HG02943 (cell line): ENCODE measurements at regions not wholly inside any gene's neighbourhood (a gene's known extent, or its start where the extent isn't known, plus 50 kb on each side); places are given as distances from the start of the nearest gene placed in this dataset.

ENCODE experiments used
- ATAC-seq: cut with Tn5 transposase; IDR thresholded peaks from one replicate; pipeline ENCODE4 v1.9.1; 2021; ENCODE audit warnings: mild to moderate bottlenecking, low read depth, moderate library complexity; ENCODE audit not compliant: unreplicated experiment

DNA sequence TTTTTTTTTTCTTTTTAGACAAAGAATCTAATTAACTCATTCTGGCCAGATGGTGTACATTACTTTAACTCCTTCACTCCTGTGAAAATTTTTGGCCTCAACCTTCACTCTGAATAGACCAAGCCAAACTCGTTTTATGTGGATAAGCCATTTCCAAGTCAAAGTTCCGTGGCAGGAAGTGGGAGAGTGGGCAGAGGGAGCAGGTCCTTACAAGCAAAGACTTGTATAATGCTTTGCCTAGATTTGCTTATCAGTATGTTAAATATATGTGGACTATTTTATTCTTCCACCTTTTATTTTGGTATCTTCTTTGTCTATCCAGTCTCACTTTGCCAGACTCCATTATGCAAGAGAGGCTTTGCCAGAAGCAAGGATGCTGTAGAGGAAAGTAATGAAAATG lies 178.1 kb upstream of the TNP1 start:
- no peak for ATAC-seq

DNA sequence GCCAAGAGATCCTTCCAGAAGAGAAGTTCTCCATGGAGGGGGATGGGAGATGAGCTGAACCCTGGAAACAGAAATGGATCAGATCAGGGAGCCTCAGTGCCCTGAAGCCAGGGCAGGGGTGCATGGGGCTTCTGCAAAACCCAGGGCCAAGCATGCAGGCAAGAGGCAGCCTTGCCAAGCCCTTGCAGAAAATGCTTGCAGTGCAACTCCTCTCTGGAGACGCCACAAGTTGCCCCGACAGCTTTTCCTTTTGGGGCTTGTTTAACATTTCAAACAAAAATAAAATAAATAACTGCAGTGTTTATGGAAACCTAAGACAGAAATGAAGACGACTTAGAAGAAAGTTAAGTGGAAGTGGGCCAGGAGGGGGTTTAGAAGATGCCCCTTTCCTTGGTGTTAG lies 177.5 kb upstream of the TNP1 start:
- ATAC-seq: no peak

DNA sequence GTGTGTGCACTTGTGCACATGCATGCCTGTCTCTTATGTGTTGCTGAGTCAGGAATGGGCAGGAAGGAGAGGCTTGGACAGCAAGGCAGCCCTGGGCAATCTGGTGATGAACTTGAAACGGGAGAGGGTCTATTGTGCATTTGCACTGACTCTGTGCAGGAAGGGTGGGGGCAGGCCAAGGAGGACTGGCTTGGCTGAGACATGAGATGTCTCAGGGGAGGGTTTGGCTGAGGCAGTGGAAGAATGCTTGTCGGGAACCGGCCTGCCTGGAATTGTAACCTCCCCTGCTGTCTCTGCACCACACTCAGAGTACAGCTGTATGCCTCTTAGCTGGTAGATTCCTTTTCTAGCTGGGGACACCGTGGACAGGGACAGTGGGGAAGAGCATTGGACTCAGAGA lies 176.1 kb upstream of the TNP1 start:
- no peak for ATAC-seq

DNA sequence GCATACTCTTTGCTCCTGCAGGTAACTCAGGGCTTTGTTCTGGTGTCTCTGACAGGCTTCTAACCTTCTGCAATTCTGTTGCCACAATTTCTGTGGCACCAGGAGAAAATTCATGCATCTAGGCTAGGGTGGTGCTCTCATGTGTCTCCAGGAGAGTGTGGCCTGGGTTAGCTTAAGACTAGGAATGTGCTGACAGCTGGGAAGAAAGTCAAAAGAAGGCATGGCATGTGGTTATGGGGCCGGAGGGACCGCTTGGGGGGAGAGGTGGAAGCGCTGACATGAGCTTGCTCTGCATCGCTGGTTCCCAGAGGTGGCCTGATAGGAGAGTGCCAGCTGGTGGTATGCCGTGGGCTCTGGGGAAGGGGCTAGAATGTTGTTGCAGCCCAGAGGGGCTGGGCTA lies 173.3 kb upstream of the TNP1 start:
- ATAC-seq: no peak

DNA sequence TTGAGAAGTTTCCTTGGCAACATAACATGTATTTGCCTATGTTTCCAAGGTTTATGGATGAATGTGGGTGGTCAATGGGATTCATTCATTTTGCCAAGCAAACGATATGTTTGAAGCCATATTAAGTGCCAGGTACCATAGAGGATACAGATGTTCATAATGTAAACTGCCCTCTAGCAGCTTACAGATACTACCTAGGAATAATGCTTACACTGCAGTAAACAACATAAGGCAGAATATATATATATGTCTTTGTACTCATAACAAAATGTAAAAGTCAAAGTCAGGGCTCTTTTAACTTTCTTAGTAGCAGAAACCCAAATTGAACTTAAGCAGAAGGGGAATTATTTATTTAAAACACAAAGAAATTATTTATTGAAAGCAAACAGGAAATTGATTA lies 171.6 kb upstream of the TNP1 start:
- no peak for ATAC-seq

DNA sequence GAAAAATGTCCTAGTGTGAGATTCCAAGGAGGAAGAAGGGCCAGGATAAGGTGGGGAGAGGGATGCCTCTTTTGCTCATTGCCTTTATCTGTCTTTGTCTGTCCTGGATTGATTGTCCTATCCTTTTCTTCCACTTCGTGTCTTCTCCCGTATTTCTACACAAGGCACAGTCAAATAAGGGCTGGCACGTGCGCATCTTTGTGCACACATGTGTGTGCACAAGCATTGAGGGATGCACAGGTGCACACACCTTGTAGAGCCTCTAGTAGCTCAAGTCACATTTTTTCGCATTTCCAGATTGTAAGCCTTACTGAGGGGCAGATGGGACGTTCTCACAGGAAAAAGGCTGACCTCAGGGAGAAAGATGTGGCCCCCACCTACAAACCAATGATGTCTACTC lies 170.2 kb upstream of the TNP1 start:
- no peak for ATAC-seq

DNA sequence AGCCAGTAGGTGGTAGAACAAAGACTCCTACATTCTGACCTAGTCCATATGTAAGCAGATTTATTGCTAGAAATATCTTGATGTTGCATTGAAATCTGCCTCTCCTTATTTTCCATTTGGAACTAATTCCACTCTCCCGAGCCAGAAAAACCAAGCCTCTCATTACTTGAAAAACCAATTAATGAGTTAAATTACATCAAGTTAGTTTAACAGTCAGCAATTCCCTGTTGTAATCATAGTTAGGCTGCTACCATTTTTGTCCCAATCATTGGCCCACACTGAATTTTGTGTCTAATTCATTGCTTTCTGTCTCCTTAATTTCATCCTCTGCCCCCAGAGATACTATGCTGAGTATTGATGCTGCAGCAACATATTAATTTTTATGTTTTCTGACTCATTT lies 168.3 kb upstream of the TNP1 start:
- ATAC-seq: no peak

DNA sequence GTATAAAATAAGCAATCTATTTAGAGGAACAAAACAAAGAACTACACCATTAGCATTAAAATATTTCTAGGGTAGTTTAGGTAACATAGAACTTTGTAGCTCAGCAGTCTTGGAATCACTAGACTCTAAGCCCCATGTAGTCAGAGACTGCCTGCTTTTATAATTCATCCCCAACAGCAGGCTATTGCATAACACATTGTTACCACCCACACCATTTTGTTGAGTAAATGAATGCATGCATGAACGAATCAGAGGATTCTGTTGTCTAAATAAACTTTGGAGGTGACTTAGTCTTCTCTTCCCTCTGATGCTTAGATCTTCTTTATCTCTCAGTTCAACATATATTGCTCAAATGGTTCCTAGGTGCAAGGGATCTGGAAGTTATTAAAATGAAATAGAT lies 167.6 kb upstream of the TNP1 start:
- ATAC-seq: no peak

DNA sequence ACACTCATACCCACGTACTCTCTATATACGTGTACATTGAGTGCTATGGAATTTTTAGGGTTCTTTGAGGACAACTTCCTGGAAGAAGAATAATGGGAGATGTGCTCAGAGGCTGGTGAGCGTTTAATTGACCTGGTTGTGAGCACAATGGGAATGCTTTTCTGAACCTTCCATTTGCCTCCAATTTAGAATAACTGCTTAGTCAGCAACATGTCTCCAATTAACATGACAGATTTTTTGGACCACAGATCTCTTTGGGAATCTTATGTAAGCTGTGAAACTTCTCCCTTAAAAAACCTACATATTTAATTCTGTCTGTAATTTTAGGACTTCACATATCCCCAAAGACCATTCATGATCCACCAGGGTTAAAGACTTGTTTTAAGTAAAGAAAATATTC lies 166.7 kb upstream of the TNP1 start:
- ATAC-seq: no peak

DNA sequence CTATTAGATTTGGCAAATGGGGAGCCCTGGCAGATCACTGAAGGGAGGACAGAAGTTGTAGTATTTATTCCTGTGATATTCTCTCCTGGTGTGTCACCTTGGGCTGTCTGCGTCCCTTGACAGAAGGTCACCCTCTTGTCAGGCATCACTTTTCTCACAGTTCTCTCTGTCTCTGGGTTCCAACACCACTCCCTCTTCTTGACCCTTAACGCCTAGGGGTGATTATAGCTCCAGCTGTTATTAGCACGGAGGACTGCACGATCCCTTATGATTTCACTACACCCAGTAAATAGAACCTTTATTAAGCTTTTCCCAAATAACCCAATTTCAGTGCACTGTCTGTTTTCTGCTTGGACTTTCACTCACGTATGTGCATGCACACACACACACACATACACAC lies 166.3 kb upstream of the TNP1 start:
- ATAC-seq: no peak

DNA sequence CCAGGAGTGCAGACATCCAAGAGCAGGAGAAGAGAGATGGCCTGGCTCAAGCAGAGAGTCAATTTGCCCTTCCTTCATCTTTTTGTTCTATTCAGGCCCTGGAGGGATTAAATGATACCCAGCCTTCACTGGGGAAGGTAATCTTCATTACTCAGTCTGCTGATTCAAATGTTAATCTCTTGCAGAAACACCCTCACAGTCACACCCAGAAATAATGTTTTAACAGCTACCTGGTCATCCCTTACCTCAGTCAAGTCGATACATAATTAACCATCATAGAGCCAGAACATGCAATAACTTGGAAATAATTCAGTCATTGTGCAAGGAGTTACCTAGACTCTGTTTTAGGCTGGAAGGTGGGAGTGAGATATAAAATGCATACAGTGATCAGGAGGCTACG lies 163.7 kb upstream of the TNP1 start:
- ATAC-seq: no peak

DNA sequence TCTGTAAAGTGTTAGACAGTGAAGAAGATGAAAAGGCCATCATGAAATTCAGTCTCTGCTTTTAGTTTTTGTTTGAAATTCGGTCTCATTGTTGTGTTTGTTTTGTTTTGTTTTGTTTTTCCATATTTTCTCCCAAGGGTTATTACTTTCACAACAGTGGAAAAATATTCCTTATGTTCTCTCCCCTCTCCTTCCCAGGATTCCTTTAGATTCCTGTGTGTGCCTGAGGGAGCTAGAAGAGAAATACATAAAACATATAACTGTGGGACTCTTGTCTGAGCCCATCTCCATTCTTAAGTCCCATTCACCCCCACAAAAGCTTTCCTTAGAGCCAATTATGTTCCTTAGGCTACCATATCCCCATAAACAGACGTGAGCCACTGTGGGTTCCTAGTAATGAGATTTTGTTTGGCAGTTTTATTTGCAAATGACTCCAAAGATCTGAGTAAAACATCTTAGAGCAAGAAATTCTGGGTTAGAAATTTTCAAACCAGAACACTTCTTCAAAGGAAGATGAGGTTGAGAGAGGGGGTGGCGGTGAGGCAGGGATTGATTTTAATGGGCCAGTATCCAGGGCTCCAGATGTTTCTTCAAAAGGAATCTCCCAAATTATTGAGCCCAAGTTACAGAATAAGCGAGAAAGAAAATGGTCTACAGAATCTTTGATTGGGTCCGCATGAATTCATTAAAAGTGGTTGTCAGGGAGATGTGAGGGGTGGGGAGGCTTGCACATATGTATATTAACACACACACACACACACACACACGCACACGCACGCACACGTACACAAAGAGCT lies 157.8 kb upstream of the TNP1 start:
- no peak for ATAC-seq

DNA sequence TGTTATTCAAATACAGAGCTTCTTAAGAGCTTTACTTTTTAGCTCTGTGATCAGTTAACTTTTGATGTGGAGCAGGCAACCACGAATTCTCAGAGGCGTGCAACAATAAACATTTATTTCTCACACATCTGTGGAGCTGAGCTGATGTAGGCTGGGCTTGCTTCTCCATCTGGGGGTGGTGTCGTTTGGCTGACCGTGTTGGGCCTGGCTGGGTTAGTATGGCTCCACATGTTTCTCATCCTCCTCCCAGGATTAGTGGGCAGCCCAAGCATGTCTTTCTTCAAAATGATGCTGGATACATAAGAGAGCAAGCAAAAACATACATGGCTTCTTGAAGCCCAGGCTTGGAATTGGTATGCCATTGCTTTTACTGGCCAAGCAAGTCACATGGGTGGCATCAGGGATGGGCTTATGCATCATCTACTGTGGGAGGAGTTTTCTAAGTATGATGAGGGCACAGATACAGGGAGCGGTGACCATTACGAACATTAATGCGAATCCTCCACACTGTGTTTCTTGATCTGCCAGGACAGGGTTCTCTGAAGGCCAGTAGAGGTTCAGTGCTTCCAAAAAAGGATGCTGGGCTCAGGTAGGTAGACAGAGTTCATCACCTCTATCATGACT lies 157.0 kb upstream of the TNP1 start:
- no peak for ATAC-seq

DNA sequence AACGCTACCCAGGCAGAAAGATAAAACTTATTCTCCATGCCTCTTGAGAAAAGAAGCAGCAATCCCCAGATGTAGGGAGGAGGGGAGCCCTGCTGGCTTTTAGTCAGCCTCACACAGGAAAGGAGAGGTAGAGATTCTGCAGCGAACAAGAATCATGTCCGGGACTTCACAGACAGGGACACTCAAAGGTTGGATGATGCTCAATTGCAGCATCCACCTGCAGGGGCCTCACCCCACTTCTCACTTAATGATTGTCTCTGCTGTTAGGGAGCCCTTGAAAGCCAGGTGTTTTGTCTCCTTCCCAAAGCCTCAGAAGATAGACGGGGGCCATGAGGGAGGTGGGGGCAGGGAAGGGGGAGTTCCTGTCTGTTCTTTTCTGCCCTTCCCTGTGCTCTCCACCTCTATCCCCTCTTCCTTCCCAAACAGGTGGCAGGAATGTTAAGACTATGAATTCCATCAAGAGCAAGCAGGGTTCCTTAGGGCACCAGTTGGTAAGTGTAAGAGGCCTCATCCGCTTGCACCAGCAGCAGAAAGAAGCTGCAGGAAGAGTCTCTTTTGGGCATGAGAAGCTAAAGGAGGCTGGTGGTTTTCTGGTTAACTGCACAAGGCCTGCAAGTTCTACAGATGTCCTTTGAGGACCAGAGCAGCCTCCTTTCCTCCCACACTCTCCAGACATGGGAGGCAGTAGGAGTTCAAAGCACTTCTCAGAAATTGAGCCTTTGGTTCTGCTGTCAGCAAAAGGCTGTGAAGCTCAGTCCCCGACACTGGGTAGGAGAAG lies 154.7 kb upstream of the TNP1 start:
- ATAC-seq: no peak

DNA sequence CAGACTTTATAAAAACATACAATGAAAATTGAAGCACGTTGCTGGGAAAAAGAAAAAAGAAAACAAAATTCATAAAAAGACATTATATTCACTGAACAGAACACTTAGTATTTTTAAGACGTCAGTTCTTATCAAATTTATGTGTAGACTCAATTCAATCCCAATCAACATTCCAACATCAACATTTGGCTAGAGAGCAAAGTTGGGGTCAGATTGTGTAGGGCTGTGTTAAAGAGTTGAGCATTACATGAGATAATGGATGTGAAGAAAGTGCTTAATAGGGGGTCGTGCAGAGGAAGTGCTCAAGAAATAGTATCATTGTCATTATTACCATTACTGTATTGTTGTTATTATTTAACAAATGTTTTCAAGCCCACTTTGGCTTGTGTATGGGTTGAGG lies 154.1 kb upstream of the TNP1 start:
- ATAC-seq: no peak

DNA sequence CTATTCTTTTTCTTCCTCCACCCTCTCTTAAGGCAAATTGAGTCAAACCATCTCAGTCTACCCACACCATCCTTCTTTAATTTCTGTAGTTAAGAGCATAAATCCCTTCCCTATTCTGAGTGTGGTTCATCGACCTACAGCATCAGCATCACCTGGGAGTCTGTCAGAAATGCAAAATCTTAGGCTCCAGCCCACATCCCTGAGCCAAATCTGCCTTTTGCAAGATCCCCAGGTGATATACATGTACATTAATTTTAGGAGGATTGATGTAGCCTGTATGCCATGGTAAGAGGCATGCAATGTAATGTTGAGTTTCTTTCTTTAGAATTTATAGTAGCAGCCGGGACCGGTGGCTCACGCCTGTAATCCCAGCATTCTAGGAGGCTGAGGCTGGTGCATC lies 151.7 kb upstream of the TNP1 start:
- no peak for ATAC-seq

DNA sequence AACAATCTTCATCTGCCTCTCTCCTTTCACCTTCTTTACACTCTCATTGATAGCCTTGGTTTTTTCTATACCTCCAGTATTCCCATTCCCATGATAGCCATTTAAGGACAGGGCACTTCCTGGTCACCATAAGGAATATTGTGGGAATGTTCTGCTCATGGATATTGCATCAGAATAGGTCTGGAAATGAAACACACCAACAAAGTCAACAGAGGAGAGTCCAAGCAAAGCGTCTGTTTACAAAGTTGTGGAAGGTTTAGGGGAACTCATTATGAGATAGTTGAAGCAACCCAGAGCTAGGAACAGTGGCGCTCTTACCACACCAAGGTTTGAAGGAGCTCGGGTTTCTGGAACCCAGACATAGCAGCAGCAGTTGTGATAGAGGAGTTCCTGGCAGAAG lies 150.3 kb upstream of the TNP1 start:
- ATAC-seq: no peak

DNA sequence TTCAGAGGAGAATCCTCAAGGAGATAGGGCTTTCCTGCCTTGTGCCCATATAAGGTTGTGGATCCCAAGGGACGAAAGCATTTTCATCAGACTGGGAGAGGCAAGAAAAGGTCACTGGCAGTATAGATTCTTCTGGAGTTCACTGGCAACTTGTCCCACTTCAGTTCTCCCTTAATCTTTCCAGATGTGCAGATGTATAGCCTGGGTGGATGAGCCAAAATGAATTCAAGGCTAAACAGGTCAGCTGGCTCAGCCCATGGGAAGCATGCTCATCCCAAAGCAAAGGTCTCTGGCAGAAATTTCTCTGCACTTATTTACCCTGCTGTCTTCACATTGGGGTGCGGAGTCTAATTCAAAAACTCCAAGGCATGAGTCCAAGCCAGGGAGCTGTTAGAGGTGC lies 148.9 kb upstream of the TNP1 start:
- no peak for ATAC-seq

DNA sequence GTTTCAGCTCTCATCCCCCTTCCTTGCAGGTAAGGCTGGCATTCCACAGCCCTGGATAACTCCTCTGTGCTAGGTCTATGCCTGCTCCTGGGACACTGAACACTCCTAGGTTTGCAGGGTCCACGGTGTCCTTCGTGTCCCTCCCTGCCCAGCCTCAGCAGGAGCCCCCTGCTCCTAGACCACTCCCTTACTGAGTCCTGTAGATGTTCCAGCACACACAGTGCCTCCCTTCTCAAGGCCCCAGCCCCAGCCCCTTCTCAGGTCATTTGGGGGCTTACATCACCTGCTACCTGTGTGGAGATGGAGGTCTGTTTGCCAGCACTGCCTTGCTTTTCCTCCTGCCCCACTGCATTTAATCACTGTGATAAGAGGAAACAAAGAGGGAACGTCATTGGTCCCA lies 146.4 kb upstream of the TNP1 start:
- no peak for ATAC-seq

DNA sequence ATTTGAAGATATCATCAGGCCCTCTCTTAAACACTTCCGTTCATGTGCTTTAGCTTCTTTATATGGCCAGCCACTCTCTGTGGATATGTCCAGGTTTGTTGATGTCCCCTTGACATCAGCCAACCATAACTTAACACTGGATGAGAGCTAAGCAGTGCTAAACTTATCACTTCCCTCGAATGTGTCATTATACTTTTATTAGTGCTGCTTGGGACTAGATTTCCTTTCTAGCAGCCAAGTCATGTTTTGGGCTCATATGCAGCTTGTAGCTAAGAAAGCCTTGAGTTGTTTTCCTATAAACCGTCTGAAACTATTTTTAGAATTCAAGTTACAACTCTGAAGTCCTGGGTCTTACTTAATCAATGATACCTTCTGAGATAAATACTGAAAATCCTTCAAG lies 144.8 kb upstream of the TNP1 start:
- ATAC-seq: no peak

DNA sequence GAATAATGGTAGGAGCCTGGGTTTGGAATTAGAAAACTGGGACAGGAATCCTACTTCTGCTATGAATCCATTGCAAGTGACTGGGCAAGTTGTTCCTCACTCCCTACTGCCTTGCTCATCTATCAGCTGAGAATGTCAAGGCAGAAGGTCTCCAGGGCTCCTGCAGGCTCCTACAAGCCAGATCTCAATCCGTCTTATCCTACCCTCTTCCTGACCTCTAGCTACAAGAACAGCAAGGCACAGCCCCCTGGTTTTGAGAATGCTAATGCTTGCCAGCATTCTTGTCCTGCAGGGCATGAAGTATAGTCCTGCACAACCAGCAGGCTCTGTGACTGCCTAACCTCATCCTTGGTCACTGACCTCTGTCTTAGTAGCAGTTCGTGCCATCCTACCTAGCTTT lies 141.9 kb upstream of the TNP1 start:
- ATAC-seq: no peak

DNA sequence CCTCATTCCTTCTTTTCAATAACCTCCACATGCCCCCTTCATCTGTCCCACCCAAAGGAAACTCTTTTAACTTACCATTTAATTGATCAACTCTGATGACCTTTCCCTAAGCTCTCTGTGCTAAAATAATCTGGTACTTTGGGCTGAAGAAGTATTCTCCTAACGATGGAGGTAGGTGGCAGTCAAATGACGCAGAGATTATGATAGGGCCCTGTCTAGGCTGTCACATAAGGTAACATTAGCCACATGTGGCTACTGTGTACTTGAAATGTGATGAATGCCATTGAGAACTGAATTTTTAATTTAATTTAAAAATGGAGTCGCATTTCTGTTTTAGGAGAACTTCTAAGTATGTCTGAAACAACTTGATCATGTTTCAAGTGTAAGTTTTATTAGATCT lies 140.5 kb upstream of the TNP1 start:
- ATAC-seq: no peak
